HS-5 (cell line): ENCODE measurements at regions not wholly inside any gene's neighbourhood (a gene's known extent, or its start where the extent isn't known, plus 50 kb on each side); places are given as distances from the start of the nearest gene placed in this dataset.
"Not testable (repeated sequence)": the region's sequence is repeated elsewhere in the genome, so short reads cannot be mapped to it uniquely, and the experiment has no call there.

Source experiments
- DNase-seq: peaks from one replicate; pipeline ENCODE4 v3.0.0-alpha.2; 2012; ENCODE audit warnings: low read depth

DNA sequence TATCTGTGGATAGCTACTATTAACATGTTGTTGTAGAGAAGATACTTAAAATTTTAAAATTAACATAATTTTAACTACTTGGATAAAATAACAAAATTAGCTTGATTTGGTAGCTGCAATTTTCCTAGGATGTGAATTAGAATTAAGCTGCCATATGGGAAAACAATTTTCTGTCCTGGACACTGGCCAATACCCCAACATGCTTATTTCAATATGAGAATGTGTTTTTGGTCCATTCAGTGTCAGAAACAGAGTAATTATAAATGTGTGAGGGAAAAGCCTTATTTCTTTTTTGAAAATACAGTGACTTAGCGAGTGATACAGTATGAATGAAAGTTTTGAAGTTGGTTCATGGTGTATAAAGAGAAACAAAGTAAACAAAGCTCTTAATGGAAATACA is 948.3 kb upstream of the GYPC start:
- DNase-seq: no peak

DNA sequence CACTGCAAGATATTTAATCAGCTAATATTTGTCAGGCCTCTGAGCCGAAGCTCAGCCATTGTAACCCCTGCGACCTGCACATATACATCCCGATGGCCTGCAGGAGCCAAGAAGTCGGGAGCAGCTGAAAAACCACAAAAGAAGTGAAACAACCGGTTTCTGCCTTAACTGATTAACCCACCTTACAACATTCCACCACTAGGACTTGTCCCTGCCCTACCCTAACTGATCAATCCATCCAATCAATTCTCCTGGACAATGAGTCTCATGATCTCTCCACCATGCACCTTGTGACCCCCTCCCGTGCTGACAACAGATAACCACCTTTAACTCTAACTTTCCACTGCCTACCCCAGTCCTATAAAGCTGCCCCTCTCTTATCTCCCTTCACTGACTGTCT is 945.4 kb upstream of the GYPC start:
- no peak for DNase-seq

DNA sequence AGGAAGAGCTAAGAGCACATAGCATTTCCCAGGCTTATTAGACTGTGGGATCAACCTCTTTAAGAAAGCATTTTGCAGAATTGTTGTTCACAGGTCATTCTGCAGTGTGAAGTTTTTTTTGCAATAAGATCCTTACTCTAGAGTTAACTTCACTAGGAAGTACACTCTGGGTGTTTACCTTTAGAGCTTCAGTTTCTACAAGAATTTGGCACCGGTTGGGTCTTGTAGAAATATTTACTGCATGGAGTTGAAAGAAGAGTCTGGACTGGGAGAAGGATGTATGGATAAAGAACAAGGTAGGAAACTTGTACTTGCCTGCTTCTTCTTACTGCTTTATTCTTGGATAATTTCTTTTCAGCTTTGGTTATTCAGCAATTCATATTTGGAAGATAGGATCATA is 944.9 kb upstream of the GYPC start:
- DNase-seq: no peak

DNA sequence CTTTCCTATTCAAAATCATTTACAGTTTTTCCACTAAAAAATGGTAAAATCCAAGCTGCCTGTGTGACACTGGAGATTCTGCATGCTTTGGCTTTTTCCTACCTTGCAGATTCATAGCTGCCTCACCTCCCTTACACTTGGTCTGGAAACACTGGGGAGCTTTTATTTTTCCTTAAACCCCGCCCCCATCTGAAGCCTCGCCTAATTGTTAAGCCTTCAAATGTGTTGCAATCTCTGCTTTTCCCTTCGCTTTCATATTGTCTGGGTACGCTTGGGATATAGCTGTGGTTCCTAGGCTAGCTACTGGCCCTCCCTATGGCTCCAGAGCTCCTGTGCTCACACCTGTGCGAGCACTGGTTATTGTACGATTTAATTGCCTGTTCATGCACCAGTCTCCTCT is 942.4 kb upstream of the GYPC start:
- no peak for DNase-seq

DNA sequence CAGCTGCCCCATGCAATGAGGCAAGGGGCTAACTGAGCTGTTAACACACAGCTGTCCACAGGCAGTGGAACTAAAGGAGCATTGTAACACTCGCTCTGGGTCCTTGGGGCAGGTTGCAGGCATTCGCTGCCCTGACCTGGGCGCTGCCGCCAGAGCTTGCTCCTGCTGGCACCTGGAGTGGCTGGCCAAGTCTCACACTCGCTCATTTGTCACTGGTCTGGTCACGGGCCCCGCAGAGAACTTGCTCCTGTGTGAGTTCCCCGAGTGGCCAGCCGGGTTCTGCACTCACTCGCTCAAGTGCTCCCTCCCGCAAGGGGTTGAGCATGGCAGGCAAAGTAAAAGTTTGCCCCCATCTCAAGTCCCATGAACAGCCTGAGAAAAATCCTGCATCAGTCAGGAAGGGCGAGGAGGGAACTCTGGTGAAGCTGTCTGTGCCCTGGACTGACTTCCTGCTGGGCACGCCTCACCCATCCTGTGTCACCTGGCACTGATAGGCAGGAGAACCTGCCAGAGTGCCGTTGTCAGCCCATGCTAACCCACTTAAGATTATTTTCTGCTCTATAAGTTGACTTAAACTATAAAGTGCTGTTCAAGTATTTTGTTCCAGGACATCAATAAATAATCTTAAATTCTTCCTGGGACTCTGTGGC is 934.8 kb upstream of the GYPC start:
- DNase-seq: no peak

DNA sequence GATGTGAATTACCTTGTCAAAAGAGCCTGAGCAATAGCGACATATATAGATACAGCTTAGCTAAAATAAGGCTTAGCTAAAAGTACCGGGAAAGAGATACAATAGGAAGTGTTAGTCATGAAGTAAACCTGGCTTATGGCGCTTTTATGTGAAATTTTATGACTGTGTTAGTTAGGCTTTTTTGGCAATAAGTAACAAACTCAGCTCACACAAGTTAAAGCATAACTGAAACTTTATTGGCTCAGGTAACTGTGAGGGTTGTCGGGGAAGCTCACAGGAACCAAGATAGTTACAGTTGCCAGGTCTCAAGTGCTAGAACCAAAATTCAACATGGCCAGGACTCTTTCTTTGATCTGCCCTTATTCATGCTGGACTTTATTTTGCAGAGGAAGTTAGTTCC is 925.0 kb upstream of the GYPC start:
- DNase-seq: no peak

DNA sequence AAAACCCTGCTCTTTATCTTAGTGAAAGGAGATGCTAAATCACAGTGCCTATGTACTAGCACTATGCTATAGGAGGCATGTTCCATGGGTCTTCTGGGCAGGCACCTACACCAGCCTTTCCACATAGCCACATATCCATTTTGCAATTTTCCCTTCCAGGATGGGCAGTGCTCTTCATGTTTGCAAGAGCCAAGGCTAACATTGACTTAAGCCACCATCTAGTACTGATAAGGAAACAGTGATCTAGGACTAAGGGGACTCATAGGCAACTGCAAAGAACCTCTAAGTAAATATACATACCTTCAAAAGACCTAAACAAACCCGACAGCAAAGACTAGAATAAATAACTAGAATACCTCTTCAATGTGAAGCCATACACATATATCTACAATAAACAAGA is 919.7 kb upstream of the GYPC start:
- DNase-seq: no peak

DNA sequence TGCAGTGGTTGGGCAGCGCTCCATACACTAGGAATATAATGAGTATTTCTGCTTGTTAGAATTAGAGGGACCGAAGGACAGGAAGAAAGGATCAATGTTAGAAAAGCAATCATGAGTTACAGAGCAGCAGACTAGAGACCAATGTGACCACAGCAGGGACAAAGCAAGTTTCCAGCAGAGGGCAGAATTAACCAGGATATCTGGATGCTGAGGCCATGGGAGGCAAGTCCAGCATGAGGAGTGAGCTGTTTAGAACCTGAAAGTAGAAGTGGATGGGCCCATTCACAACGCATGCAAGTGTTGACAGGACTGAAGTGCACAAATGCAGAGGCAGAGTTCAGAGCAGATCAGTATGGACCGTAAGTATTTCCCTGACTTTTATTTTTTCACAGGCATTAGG is 910.4 kb upstream of the GYPC start:
- DNase-seq: no peak

DNA sequence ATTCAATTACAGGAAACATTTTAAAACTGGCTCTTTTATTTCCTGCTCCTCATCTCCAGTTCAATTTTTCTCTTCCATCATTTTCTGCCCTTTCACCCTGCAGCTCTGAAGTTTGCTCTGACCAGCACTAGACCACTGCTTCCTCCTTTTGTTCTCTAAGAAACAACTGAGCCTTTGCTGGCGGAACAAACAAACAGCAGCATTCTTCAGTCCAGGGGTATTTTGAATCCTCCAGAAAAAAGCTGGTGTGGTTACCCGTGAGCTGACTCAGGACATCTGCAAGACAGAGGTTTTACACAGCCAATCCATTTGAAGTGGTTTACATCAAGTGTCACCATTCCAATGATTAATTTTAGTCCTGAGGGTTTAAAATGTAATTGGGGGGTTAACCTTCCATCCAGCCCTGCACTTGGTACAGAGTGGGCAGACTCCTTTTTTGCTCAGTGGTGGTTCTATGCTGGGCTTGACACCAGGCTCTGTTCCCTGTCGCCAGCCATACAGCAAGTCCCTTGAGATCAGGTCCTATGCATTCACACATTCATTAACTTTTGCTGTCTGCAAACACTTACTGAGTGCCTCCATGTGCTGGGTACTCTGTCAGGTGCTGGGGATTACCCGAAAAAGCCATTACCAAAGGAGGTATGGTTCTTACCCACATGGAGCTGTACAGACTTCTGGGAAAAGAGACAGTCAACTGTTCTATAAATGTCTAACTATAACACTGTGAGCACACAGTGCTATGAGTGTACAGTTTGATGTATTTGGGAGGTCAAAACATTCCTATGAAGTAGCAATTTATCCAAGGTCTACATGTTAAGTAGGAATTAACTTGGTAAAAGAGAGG is 909.4 kb upstream of the GYPC start:
- no peak for DNase-seq

DNA sequence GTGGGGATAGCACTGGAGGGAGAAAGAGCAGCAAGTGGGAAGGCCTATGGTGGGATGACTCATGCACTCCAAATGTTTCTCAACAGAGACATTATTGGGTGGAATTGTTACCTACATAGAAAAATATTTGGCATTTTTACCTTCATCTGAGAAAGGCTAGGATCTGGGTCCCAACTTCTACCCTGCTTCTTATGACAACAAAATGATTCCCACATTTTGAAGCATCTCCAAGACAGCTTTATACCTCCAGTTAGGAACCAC is 908.9 kb upstream of the GYPC start:
- DNase-seq: no peak

DNA sequence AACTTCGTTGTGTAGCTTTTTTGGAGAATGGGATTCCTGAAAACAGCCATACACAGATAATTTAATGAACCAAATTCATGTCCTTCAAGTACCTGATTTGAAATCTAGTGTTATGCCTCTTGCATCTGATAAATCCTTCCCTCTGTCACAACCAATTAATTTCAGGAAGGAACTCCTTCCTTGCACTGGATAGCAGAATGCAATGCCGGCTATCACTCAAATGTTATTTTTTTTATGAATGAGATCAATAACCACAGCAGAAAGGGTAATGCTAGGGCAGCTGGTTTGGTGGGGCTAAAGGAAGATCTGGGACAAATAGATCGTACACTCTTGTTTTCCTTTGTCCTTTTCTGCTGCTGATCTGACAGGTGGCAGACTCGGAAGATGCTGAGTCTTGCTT is 899.5 kb upstream of the GYPC start:
- DNase-seq: no peak

DNA sequence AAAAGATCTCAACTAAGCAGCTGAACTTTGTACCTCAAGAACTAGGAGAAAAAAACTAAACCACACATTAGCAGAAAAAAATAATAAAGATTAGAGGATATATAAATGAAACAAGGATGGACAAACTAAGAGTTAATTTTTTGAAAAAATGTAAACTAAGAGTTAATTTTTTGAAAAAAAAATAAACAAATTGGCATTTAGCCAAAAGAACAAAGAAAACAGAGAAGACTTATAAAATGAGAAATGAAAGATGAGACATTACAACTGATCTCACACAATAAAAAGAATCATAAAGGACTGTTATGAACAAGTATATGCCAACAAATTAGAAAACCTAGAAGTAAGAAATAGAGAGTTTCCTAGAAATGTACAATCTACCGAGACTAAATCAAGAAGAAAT is 859.2 kb upstream of the GYPC start:
- no peak for DNase-seq

DNA sequence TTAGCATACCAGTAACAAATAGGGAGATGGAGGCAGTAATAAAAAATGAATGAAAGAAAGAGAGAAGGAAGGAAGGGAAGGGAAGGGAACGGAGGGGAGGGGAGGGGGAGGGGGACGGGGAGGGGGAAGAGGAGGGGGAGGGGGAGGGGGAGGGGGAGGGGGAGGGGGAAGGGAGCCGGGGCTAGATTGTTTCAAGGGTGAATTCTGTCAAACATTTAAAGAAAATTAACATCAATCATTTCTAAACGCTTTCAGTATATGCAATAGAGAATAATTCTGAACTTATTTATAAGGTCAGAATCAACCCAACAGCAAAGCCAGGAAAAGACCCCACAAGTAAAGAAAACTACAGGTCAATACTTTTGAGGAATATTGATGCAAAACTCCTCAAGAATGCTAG is 858.8 kb upstream of the GYPC start:
- DNase-seq: no peak

DNA sequence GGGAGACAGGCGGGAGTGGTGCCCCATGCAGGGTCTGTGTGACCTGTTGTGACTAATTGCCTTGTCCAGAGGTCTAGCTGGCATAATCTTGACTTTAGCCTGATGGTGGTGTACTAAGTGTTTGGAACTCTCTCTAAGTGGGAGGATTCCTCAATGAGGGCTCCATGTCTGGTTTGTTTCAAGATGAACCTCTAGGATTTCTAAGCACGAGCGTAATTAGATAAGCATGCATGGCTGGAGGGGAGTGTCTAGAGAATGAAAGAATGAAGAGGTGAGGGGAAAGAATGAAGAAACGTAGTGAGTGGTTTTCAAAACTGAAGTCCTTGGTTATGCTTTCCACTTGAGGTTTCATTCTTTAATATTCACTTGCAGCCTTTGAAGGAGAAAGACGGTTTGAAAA is 833.2 kb upstream of the GYPC start:
- no peak for DNase-seq

DNA sequence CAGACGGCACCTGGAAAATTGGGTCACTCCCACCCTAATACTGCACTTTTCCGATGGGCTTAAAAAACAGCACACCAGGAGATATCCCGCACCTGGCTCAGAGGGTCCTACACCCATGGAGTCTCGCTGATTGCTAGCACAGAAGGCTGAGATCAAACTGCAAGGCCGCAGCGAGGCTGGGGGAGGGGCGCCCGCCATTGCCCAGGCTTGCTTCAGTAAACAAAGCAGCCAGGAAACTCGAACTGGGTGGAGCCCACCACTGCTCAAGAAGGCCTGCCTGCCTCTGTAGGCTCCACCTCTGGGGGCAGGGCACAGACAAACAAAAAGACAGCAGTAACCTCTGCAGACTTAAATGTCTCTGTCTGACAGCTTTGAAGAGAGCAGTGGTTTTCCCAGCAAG is 830.2 kb upstream of the GYPC start:
- not testable (repeated sequence) for DNase-seq

DNA sequence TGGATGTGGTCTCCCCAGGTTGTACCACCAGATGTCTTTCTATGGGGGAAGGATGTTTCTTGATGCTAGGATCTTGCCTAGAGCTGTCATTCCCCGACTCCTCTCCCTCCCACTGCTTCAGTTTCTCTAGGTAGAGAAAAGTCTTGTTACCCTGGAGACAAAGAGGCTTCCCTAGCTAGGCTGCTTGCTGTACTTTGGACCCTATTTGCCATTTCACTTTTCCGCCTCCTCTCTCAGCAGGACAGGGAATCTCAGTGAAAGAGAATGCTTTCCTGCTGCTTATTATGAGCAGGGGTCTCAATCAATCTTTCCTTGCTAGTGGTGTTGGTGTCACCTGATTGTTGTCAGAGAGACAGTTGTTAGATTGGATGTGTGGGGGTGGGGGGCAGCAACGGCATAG is 818.8 kb upstream of the GYPC start:
- no peak for DNase-seq

DNA sequence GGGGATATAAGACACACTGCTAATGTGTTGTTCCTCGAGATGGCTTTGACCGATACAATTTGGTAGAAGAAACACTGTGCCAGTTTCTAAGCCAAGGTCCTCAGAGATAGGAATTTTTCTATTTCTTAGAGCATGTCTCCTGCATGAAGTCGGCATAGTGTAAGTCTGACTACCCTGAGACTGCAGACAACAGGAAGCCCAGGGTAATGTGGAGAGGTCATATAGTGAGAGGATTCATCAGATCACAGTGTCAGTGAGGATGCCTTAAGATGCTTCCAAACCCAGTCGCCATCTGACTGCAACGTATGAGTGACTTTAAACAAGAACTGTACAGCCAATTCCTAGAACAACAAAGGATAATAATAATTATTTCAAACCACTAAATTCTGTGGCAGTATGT is 818.3 kb upstream of the GYPC start:
- DNase-seq: no peak

DNA sequence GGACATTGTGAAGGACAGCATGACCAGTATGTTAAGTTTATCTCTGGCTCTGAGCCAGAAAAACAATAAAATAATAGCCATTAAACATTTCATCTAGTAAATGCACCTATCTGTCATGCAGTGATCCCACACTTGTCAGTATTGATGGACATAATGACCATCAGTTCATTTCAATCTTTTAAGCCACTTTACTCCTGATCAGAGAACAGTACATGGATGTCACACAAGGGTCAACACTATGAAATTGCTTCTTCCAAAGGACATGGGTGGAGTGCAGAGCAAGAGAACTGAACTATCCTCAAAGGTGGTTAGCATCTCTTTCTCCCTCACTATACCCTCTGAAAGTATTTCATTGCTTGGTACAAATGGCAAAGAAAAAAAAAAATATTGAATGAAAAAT is 816.0 kb upstream of the GYPC start:
- no peak for DNase-seq

DNA sequence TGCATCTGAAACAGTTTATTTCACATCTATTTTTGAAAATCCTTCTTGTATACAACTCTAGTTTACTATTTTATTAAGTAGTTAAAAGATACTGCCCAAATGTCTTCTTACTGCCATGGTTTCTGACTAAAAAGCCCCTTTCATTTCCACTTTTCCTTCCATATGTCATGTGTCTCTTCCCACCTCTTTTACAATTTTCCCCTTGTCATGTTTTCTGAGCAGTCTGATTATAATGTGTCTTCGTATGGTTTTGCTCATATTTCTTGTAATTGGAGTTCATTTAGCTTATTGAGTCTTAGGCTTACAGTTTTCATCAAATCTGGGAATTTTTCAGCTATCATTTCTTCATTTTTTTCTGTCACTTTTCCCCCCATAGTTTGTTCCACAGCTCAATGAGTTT is 813.9 kb upstream of the GYPC start:
- DNase-seq: no peak

DNA sequence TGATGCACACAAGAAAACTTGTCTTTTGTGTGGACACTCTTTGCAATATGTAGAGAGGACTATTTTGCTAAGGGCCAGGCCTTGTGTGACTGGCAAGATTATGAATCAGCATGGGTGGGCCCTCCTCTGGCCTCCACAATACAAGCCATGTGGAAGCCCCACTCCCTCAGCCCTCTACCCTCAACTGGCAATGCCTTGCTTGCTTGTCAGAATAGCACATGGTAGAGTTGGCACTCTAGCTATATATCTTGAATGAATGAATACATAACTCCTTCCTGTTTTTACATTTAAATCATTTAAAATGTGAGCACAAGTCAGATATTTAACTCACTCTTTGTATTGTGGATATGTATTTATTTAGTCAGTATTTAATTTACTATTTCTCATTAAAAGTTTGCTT is 805.4 kb upstream of the GYPC start:
- no peak for DNase-seq

DNA sequence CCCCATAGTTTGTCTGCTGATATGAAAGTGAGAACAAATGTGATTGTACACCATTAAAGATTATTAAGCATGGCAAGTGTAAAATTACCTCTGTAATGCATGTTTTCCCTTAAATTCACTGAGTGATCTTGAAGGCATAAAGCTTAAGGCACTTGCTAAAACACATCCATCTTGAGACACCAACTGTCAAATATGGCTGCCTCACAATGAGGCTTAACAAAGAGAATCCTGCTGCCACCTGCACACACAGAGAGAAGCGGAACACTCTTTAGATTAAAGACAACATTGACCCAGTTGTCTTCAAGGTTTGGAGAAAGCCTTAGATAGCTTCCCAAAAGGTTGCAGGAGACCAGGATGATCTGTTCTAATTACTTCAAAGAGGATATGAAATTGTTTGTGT is 803.6 kb upstream of the GYPC start:
- DNase-seq: no peak

DNA sequence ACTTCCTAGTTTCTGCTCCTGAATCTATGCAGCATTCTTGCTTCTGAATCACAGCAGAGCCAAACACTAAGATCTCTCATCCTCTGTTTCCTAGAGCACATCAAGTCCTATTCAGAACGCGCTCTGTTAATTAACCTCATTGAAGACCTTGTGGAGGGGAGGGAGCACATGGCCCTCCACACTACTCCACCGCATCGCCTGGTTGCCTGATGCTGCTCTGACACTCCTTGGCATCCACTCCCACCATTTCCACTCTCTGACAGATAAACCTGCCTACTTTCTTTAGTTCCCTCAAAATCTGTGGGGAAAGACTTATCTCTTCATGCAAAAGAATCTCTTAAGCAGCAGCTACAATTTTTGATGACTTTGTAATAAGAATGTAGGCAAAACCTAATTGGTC is 802.3 kb upstream of the GYPC start:
- DNase-seq: no peak

DNA sequence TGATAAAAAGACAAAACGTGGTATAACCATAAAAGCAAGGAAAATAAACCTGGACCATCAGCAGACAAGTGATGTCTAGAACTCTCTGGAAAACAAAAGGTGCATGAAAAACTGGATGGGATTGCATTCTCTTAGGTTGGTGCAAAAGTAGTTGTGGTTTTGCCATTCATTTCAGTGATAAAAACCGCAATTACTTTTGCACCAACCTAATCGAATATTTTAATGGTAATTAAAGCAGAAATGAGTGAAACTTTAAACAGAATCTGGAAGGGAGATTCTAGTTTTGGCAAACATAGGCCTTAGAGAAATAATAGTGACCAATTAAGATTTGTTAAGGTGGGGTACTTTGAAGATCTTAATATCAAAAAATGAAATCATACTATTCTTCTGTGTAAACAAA is 800.8 kb upstream of the GYPC start:
- no peak for DNase-seq
